HG03103 (cell line): ENCODE measurements at regions not wholly inside any gene's neighbourhood (a gene's known extent, or its start where the extent isn't known, plus 50 kb on each side); places are given as distances from the start of the nearest gene placed in this dataset.
"Not testable (repeated sequence)": the region's sequence is repeated elsewhere in the genome, so short reads cannot be mapped to it uniquely, and the experiment has no call there.

Experiments
- ATAC-seq: cut with Tn5 transposase; IDR thresholded peaks from one replicate; pipeline ENCODE4 v1.9.1; 2021; ENCODE audit warnings: low read depth; ENCODE audit not compliant: unreplicated experiment

DNA sequence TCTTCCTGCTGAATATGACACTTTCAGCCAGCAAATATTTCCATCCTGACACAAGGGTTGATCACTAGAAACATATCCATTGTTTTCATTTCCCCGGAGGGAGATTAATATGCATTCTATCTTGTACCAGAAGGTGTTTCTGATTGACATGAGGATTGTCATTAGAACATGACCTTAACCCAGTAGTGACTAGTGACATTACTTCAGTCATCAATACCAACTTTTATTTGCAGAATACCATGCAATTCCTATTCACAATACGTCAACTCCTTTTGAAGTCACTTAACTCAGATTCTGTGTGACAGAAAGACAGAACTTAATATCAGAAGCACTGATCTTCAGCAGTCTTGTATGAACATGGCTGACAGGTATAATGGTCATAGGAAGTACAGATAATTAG, 1108.9 kb upstream of the CRIM1 start:
- ATAC-seq, result no peak

DNA sequence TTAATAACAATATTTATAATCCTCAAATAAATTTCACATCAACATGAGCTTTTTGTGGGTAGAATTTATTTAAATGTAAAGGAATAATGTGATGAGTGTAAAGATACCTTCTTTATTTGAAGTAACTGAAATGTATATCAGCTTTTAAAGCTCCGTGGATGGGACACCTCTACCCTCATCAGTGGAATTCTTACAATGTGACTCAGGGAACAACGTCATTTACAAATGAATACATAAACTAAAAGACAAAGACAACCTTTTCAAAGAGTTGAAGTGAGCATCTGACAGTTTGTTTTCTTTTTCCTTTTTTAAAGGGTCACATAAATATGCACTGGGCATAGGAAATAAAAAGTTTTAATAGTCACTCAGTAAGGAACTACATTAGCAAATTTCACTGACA, 1127.0 kb upstream of the CRIM1 start:
- no peak for ATAC-seq

DNA sequence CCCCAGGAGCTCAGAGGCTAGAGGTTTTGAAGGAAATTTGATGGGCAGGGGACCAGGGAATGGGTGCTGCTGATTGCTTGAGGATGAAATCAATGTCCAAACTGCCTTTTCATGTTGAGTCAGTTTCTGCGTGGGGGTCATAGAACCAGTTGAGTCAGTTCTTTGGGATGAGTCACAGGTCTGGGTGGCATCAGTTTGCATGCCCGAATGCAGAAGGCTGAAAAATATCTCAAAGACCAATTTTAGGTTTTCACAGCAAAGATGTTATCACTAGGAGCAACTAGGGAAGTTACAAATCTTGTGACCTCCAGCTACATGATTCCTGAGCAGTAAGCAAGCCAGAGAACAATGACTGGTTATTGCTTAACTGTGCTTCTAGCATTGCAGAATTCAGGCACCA, 1135.1 kb upstream of the CRIM1 start:
- ATAC-seq, result no peak

DNA sequence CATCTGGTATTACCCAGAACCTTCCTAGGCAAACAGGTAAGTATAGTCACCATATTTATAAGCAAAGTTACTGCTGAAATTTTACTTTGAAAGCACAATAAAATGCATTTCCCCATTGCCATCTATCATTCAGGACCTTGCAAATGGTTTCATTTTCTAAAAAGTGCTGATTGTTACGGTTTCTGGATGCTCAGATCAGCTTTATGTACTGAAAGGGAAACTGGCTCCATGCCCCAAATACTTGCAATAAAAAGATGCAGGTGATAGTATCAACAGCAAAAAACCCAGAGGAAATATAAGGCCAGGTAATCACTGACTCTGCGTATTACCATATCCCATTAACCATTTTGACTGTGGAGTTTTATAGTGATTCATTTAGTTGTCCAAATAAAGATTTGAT, 1150.7 kb upstream of the CRIM1 start:
- ATAC-seq, result no peak

DNA sequence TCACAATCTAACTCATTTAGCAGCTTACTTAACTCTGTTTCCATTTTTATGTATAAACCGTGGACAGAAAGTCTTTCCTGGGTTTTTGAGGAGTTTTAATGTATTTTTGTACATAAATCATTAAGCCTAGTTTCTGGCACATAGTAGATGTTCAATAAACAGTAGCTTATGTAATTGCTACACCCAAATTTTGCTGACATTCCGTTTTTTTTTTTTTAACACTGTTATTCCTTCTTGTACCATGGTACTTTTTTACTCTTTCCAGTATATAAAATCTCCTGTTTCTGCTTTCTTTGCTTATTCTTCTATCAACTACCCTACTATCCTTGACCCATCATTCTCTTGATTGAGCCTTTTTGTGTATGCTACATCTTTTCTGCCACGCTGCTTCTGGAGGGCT, 1151.3 kb upstream of the CRIM1 start:
- no peak for ATAC-seq

DNA sequence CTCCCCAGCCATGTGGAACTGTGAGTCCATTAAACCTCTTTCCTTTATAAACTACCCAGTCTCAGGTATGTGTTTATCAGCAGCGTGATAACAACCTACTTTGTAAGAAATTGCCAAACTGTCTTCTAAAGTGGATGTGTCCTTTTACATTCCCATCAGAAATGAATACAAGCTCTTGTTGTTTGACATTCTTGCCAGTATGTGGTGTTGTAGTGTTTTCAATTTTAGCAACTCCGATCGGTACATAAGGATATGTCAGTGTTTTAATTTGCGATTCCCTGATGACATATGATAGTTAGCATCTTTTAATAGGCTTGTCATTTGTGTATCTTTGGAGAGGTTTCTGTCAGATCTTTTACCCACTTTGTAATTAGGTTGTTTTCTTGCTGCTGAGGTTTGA, 1156.3 kb upstream of the CRIM1 start:
- no peak for ATAC-seq

DNA sequence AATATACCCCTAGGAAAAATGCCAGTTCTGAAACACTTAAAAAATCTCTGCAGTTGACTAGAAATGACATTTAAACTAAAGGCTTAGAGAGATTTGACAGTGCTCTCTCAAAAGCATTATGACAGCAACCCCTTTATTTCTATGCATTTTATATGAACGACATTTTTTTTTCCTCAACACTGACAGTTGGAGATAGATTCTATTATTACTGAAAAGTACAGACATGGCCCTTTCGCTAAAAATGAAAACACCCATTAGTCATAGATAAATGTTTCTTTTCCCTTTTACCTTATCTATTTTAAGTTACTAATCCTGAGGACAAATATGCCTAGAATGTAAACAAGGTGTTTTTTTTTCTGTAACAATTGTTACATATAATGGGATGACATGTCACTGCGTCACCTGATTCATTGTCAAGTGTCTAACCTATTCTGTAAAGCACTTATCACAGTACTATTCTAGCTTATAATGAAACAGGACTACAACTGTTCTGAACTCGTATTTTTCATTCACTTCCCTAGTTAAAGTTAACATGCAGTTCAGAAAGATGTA, 1169.6 kb upstream of the CRIM1 start:
- no peak for ATAC-seq

DNA sequence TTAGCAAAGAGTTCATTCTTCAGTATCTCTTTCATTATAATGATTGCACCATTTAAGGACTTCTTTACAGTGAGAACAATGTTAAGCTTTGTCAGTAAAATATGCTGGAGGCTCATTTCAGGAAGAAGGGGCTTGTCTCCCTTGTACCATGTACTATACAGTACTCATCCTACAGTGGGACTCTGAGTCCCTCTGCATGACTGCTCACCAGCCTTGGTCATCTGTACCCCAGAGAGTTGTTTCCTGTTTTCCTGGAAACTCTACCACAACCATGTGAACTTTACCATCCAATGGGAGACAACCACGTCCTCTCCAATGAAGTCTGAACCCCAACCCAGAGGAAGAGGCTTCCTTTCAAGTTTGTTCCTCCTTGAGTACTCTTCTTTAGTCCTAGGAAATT, 1171.1 kb upstream of the CRIM1 start:
- no peak for ATAC-seq

DNA sequence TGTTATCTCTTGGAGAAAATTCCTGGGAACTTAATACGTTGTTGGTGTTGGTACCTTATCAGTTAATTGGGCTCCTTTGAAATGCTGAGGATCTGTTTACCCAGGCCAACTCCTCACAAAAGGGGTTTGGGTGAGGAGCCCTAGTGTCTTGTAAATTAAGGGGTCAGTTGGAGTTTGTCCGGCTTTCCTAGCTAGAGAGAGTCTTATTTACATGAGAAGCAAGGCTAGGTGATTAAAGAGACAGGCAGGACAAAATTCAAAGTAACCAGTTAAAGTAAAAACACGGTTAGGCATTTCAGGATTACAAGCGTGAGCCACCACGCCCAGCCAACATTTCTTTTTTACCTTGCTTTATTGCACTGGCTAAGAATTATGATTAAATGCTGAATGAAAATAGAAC, 1178.9 kb upstream of the CRIM1 start:
- ATAC-seq, result not testable (repeated sequence)

DNA sequence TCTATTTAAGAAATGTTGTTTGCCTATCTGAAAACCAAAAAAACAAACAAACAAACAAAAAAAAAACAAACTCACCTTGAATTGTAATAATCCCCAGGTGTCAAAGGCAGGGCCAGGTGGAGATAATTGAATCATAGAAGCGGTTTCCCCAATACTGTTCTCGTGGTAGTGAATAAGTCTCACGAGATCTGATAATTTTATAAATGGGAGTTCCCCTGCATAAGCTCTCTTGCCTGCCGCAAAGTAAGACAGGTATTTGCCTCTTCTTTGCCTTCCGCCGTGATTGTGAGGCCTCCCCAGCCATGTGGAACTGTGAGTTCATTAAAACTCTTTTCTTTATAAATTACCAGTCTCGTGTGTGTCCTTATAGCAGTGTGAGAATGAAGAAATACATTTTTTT, 1180.7 kb upstream of the CRIM1 start:
- ATAC-seq, result no peak

DNA sequence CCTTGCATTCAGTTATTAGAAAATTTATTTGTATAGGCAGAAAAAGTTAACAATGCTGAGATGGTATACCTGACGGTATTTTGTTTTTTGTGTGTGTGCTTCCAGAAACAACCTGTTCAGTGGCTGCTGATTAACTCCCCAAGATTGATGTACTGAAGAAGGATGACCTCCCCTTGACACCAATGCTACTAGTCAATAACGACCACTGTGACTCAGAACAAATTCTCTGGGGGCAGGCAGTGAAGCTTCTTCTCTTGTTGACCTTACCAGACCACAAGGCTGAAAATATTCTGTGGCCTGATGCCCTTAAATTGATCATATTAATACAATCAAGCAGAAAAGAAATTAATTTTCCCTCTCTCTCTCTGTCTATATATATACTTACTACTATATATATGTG, 1182.9 kb upstream of the CRIM1 start:
- no peak for ATAC-seq

DNA sequence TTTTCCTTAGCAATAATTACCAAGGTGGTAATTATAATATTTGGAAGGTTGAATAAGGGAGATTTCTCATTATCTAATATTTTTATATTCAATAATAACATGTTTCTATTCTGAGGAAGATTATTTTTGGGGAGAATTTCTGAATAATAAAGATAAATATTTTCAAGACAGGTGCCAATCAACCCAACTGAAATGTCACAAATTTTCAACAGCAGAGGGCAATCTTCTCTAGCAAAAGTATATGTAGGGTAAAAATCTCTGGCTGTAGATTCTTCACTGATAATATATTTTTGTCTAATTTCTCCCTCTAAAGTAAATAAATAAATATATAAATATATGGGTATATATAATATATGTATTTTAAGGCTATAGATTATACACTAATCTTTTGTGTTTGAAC, 1187.2 kb upstream of the CRIM1 start:
- no peak for ATAC-seq

DNA sequence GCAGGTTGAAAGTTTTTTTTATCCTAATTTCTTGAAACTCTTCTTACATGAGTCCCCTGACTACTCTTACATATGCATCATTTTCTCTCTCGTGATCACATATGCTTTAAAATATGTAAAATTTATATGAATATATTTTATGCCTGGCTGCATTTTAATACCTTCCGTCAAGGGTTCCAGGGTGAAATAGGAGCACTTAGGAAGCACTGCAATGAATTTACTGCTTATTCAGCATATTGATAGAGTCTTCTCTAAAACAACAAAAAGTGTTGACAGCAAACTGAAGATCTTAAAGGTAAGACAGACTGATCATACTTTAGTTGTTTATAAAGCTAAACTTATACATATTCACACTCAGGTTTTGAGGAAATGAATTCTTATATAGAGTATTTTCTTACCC, 1191.6 kb upstream of the CRIM1 start:
- no peak for ATAC-seq

DNA sequence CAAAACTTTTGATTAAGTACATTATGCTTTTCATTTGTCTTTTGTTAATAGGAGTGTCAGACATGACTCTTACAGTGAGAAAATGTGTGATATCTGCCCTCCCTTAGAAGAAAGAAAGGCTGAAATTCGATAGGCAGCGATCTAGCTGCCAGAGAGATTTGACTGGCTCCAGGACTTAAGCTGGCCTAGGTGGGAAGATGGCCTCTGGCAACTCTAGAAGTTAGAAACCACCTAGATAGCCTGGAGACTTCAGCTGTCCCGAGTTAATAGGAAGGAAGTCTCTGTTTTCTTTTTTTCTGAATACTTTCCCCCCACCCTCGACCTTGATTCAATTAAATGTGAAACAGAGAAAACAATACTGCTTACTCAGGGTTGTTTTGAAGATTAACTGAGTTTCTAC, 1194.7 kb upstream of the CRIM1 start:
- ATAC-seq, result no peak

DNA sequence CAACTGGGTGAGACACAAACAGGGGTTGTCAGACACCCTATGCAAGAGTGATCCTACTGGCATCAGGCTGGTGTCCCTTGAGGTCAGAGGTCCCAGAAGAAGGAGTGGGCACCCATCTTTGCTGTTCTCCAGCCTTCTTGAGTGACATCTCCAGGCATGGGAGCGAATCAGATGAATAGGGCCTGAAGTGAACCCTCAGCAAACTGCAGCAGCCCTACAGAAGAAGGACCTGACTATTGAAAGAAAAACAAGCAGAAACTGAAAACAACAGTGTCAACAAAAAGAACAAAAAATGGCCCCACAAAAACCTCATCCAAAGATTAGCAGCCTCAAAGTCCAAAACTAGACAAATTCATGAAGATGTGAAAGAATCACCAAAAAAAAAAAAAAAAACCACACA, 1229.7 kb upstream of the CRIM1 start:
- ATAC-seq, result no peak

DNA sequence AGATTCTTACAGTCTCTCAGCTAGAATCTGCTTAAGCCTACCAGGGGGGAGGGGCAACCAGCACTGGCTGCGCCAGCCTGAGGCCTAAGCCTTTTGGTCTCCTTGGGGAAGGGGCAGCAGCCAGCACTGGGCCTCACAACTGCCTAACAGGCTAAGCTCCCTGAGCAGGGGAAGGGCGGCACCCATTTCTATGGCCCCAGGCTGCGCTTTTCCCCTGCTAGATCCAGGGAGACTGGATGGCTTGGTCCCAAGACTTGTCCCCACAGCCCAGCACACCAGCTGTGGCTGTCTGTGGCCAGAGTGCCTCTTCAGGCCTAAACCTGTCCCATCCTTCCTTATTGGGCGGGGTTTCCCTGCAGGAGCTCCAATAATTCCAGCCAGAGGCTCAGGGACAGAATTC, 1230.3 kb upstream of the CRIM1 start:
- no peak for ATAC-seq

DNA sequence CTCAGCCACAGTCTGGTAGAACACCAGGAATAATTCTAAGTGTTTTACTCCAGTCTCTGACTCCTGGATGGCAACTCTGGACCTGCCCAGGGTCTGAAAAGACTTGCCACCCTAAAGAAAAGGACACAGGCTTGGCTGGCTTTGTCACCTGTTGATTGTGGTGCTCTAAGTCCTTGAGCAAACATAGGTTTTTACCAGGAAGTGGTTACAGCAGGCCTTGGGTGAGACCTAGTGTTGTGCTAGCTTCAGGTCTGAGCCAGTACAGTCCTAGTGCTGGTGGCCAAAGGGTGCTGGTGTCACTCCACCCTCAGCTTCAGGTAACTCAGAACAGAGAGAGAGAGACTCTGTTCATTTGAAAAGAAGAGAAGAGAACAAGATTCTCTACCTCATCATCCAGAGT, 1239.4 kb upstream of the CRIM1 start:
- ATAC-seq, result no peak

DNA sequence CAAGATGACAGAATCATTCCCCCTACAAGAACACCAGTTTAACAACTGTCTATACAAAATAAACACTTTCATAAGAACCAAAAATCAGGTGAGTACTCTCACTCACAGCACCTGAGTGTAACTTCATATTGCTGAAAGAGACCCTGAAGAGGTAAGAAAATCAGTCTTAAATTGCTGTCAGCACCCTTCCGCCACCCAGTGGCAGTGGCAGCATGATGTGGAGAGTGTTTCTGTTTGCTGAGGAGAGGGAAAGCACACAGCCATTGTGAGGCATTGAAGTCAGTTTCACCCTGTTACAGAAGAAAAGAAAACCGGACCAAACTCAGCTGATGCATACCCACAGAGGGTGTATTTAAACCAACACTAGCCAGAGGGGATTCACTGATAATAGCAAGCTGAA, 1240.8 kb upstream of the CRIM1 start:
- no peak for ATAC-seq

DNA sequence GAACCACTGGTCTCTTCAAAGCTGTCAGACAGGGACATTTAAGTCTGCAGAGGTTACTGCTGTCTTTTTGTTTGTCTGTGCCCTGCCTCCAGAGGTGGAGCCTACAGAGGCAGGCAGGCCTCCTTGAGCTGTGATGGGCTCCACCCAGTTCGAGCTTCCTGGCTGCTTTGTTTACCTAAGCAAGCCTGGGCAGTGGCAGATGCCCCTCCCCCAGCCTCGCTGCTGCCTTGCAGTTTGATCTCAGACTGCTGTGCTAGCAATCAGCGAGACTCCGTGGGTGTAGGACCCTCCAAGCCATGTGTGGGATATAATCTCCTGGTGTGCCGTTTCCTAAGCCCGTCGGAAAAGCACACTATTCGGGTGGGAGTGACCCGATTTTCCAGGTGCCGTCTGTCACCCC, 1243.2 kb upstream of the CRIM1 start:
- not testable (repeated sequence) for ATAC-seq

DNA sequence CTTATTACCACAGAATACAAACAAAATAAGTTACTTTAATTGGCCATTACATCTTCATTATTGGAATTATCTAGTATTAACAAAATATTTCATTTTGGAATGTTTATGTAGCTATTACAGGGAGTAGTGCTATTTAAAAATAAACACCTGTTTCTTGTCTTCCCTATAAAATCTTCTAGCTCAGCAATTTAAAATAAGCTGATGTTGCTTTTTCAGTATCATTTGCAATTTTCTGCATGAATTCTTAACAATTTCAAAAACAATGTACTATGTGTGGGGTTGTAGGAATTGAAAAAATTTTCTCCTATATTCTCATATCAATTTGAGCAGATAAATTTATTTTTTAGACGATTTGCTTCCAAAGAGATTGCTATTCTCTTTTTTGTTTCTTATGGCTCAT, 1251.3 kb upstream of the CRIM1 start:
- ATAC-seq, result no peak

DNA sequence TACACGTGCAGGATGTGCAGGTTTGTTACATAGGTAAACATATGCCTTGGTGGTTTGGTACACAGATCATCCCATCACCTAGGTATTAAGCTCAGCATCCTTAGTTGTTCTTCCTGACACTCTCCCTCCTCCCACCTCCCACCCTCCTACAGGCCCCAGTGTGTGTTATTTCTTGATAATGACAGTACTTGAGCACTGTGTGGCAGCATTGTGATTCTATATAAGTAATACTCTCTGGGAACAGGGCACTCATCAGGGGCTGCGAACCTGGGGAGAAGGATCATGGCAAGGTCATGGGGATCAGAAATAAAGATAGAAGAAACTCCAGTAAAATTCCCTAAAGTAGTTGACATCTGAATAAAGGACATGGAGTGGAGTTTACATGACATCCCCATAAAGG, 1256.2 kb upstream of the CRIM1 start:
- ATAC-seq, result no peak

DNA sequence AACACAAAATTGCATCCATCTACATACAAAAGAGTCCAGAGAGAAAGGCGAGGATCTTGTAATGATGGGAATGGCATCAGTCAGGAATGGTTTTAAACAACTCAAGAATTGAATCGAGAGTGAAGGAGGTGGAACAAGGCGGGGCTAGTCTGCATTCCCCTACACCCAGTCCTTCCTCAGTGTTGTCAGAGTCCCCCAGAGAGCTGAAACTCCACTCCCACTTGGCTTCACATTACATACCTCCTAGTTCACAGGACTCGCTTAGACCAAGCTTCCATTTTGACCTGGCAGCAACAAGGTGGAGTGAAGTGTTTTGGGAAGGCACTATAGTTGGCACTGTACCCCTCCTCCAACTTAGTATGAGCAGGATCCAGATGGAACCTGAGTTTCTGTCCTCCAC, 1273.5 kb upstream of the CRIM1 start:
- no peak for ATAC-seq

DNA sequence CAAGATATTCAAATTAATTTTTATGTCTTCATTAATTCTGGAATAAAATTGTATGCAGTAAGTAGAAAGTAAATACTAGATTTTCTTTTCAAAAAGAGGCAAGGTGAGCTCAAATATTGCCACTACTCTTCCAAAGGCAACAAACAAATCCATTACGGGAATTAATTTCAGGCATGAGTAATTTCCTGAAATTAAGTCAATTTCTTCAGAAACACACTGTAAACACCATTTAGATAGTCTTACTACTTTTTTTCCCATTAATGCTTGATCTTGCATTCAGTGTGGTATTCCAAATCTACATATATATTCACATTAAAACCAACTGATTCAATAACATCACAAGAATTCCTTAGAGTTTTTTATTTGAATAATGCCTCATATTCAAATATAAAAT, 1274.0 kb upstream of the CRIM1 start:
- no peak for ATAC-seq
